GM18508 (cell line): ENCODE measurements at regions not wholly inside any gene's neighbourhood (a gene's known extent, or its start where the extent isn't known, plus 50 kb on each side); places are given as distances from the start of the nearest gene placed in this dataset.
A peak's percentile ranks its signal among the peaks of the same experiment; 100 is the strongest.

Source experiments
- ATAC-seq: cut with Tn5 transposase; IDR thresholded peaks from one replicate; pipeline ENCODE4 v1.9.1; 2021; ENCODE audit warnings: moderate number of reproducible peaks; ENCODE audit not compliant: insufficient read depth, unreplicated experiment

DNA sequence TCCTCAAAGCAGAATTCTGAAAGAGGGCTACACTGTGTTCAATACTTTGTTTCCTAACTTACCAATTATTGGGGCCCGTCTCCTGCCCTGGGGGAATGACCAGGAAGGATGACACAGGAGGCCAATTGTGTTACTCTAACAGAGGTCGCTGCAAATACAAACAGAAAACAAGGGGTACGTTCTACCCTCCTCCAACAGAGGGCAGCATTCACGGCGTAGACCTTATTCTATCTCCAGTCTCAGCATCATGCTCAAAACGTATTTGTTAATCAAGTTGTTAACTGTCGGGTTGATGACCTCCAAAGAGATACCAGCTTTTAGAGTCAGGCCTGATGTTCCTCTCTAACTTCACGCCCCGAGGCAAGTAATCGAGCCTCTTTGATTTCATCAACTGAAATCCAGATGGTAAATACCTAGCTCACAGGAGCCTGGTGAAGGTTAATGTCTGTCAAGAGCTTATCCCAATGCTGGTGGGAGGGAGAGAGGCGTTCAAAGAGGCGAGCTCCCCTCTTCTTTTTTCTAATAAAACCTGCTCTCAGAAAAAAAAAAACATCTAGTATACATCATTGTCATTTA is 181.0 kb upstream of the KCNIP4 start:
- no peak for ATAC-seq

DNA sequence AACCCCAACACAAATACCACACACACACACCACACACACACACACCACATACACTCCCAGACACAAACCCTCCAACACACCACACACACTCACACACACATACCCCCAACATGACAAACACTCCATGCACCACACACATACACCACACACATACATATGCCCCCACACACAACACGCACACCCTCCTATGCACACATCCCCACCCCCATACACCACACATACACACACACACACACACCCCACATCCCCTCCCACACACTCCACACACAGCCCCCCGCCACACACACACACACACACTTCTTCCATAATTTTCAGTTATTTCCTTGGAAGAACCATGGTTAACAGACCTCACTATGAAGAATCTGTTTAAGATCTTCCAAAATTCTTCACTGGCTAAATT is 173.5 kb upstream of the KCNIP4 start:
- no peak for ATAC-seq

DNA sequence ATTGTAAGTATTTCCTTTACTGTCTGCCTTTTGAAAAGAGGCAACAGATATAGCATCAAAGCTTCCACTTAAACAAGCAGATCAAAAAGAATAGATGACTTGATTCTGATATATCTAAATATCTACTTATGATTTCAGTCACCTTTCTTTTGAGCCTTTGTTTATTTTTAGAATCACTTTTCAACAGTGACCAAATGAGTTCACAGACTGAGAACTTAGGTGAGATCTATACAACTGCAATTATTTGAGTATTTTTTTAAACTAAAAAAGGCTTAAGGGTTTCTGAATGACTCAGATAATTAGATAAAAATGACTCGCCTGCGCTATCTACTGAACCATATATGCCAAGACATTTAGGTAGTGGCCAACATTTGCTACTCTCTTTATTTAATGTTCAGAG is 166.7 kb upstream of the KCNIP4 start:
- ATAC-seq = no peak

DNA sequence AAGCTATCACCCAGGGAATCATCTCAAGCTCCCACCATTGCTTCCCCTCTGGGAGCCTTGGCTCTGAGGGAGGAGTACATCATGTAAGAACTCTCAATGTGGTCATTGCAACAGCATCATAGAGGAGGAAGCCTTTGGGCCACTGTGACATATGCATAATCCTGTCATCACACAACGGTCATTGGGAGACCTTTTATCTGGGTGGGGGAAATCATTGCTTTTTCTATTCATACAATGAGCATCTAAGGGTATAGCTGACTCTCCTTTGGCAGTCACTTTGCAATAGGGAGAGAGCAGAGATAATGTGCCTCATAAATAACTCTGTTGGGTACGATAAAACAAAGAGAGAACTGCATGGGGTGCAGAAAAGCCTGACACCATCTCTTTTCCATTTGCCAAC is 155.2 kb upstream of the KCNIP4 start:
- ATAC-seq = no peak

DNA sequence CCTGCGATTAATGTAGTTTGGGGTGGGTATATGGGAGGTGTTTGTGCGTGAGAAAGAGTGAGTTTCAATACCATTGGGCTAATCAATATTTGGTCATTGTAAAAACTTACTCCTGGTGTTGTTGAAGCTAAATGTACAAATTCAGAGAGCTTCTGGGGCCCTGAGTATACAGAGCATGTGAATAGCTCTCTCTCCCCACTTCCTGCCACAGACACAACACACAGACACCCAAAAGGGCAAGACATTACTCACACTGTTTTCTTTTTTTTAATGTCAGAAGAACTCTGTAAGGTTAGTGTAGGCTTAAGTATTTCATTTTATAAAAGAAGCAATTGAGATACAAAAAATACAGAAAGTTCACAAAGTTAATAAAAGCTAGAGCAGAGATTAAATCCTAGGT is 151.3 kb upstream of the KCNIP4 start:
- ATAC-seq = no peak

DNA sequence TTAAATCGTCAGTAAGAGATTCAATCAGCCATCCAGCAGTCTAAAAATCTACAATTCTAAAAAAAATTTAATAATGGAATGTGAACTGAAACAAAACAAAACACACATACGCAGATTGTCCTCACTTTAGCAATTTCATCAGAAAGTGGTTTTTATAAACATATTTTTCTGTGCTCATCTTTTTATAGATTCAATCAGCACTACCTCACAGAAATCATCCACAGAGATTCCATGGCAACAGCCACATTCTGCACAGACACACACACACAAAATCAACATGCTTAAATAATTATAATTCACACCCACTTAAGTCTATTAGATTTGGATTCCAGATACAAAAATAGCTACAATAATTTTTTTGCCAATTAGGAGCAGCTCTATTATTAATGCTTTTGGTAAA is 149.0 kb upstream of the KCNIP4 start:
- ATAC-seq = no peak

DNA sequence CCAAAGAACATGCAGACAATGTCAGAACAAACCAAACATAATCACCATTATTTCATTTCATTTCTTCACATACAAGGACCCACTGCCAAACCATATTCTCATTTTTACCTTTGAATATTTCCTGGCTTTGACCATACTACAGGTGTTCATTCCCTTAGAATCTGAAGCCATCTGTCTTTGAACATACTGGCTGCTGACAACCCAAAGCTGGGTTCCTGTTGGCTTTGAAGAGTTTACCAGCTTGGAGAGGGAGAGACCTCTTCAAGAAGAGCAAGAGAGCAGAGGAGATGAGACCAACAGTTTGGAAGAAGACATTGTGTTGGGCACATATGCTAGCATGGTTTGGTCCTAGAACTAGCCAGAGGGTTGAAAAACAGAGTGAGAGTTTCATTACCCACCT is 145.6 kb upstream of the KCNIP4 start:
- no peak for ATAC-seq

DNA sequence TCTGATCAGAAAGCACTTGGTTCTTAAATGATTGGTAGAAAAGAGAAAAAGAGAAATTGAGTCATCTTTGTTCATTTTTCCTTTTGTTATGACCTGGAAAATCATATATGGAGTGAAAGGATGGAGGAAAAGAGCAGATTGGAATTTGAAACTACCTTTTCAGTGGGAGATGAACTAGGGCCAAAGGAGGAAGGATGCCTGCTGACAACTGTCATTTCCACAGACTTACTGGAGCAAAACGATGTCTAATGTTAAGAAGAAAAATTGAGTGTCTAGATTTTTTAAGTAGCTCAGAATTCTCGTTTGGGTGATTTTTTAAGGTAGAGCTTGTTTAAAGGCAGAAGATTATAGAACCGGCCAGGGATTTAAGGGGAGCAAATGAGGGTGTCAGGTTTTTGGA is 144.6 kb upstream of the KCNIP4 start:
- ATAC-seq = no peak

DNA sequence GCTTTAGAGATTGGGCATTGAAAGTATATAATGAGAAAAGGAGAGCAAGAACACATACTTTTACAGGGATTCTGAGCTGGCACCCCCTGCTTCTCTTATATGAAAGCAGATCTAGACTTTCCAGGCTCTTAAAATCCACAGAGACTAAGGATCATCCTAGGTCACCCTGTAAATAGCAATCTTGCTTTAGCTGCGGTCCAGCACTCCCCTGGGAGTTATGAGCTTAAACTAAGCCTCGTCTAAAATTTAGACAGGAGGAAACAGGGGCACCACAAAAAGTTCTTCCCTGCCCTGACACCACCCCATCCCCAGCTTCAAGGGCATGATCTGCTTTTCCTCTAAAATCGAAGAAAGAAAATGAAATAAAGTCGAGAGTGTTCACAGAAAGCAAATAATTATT is 143.3 kb upstream of the KCNIP4 start:
- no peak for ATAC-seq

DNA sequence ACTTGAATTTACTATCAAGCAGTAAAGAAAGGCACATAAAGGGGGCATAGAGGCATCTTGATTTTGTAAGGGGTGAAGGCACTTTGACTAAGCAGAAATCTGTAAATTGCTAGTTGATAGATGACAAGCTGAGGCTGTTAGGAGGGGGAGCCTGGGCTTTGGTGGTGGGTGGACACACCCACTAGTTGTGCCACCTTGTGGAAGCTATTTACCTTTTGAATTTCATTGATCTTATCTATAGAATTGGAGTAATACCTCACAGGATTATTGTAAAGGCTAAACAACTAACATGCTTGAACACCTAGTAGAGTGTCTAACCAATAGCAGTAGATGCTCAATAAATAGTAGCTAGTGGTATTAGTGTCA is 142.8 kb upstream of the KCNIP4 start:
- ATAC-seq = no peak

DNA sequence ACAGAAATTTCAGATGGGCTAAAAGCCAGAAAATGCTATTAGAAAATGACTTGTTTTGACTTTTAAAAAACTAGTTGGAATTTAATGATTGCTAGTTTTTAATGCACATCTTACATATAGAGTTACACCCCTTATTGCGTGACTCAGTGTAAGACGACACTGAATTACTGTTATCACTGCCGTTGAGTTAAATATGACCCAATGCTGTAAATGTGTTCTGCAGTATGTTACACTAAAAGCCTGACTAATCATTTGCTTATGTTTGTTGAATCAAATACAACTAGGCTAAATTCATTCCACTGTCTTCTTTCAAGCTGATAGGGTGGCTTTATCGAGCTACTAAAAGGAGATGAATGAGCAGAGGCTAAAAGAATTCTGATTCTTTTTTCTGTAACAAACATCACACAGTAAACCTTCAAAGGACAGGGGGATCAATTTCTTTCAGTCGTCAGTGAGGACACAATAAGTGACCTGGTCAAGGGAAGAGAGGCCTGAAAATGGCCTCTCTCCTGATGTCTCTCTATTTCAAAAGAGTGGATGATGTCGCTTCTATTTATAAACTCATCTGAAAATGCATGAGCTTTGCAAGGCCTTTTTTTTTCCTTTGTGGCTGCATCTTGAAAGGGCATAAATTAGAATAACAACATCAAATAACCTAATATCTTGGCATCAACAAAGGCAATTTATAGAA is 142.2 kb upstream of the KCNIP4 start:
- ATAC-seq = no peak

DNA sequence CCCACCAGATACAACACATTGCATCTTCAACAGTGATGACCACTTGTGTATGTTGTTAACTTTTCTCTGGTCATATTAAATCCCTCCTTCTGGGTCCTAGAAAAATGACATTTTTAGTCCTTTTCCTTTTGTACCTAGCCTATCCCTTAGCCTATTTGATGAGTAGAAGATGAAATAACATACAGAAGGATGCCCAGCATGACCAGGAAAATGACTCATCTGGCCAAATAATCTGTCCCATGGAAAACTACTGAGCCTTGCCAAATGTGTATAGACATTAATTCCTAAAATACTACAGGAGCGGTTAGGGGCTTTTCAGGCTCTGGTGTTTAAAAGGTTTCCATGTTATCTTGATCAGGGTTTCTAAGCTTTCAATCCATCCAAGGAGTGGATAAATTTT is 129.0 kb upstream of the KCNIP4 start:
- no peak for ATAC-seq

DNA sequence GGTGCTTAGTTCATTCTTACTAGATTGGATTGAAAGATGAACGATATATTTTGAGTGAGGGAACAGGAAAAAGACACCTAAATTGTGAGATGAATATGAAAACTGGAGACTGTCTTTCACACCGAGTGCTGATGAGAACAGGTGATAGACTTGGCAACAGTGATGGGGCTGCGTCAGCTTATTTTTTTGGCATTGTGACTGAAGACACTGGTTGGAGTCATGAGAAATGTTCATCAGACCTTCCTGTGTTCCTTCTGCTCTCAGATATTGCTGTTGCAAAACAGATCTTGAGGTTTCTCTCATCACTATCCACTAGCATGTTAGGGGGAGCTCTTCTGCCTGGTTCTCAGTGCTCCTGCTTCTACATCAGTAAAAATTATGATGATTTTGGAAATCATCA is 124.2 kb upstream of the KCNIP4 start:
- ATAC-seq = no peak

DNA sequence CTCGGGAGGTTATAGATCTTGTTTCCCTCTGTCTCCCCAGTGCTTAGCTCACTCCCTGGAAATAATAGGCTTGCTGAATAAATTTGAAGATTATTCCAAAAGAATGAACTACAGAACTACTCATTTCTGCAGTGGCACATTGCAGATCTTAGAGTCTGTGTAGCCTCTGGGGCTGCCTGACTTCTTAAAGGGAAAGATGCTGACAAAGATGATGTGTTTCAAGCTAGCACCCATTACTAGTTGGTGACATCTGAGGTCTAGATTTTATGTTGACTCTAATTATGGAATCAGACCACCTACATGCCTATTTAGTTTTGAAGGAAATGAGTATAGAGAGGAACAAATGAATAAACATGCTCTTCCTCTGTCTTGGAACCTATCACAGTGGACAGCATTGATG is 123.7 kb upstream of the KCNIP4 start:
- ATAC-seq = no peak

DNA sequence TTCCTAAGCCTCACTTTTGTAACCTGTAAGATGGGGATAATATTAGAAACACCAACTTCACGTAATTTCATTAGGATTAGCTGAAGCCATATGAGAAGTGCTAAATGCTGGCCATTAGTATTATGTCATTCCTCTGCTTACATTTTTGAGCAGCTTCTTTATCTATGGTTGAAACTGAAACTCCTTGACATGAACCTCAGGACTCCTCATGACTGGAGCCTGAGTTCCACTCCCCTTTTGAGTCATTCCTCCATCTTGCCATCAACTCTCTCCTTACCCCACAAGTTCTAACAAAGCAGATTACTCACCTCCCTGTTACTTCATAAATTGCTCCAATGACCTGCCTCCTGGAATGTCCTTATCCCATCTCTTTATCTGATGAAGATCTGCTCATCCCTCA is 123.2 kb upstream of the KCNIP4 start:
- peak; percentile 53 for ATAC-seq

DNA sequence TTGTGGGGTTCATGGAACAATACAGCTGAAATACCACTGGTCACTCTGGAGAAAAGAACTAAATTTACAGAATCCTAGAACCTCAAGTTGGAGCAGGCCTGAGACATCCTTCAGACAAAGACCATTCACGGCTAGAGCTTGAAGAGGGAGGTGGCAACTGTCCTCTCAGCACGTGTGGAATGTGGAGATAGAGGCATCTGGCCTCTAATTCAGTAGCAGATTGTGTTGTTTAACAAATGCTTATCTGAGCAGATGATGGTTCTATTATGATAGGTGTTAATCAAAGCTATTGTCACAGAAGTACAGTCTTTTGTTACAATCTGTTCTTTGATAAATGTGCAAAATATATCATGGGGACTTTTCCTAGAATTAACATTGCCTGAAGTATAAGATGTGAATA is 121.7 kb upstream of the KCNIP4 start:
- ATAC-seq = no peak

DNA sequence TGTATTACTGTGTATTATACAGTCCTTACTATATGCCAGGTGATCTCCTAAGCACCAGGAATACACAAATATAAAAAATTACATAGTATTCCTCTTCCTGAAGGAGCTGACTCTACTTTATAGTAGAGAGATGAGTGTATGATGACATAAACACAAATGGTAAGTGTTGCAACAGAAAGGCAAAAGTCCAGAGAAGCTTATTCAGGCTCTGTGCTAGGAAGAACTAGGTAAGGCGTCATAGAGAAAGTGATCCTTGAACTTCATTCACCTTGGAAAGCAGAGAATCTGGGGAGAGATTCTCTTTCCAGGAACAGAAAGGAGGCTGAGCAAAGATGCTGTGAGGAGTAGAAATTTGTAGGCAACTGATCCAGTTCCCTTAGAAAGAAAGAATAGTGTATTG is 115.0 kb upstream of the KCNIP4 start:
- no peak for ATAC-seq

DNA sequence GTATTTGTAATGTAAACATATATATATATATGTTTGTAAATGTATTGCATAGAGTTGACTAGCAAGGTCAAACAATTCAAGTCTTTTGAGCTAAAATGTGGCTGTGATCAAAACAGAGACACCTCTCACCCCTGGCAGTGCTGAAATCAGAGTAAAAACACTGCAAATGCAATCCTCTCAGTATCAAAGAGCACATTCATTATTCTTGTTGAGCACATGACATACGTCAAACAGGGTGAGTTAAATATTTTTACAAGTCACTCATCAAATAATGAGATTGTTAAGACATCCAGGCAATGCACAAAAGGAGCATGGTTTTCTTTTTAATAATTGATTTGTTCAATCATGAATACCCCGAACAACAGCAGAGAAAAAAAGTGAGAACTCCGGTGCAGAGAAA is 114.1 kb upstream of the KCNIP4 start:
- ATAC-seq = no peak

DNA sequence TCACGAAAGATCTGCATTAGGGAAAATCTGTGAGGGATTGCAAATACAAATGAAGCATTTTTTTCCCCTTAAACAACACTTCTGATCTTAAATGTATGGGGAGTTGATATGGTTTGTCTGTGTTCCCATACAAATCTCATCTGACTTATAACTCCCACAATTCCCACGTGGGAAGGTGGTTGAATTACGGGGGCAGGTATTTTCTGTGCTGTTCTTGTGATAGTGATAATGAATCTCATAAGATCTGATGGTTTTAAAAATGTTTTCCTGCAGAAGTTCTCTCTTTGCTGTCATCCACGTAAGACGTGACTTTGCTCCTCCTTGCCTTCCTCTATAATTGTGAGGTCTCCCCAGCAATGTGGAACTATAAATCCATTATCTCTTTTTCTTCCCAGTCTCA is 107.4 kb upstream of the KCNIP4 start:
- no peak for ATAC-seq

DNA sequence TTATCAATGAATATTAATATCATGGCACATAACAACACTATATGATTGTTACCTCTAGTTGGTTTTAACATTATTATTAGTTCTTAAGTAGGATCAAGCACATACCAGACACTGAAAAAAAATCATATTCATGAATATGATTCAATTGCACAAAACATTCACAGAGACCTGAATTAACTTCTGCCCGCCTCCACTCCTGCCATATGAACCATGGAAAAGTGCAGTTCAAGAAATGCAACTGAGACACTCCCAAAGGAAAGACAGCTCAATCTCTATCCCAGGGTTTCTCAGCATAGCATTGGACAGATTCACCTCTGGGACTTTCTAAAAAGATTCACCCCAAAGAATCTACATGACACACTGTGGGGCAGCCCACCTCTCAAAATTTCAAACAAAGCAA is 103.5 kb upstream of the KCNIP4 start:
- no peak for ATAC-seq

DNA sequence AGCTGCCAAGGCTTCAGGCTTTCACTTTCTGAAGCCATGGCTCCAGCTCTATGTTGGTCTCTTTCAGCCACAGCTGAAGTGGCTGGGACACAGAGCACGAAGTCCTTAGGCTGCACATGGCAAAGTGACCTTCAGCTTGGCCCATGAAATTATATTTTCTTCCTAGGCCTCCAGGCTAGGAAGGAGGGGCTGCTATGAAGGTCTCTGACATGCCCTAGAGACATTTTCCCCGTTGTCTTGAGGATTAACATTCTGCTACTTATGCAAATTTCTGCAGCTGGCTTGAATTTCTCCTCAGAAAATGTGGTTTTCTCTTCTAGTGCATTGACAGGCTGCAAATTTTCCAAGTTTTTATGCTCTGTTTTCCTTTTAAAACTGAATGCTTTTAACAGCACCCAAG is 99.8 kb upstream of the KCNIP4 start:
- no peak for ATAC-seq

DNA sequence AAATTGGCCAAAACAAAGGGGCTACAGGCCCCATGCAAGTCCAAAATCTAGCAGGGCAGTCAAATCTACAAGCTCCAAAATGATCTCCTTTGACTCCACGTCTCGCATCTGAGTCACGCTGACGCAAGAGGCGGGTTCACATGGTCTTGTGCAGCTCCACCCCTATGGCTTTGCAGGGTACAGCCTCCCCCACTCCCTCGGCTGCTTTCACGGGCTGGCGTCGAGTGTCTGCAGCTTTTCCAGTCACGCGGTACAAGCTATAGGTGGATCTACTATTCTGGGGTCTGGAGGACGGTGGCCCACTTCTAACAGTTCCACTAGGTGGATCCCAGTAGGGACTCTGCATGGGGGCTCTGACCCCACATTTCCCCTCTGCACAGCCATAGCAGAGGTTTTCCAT is 99.2 kb upstream of the KCNIP4 start:
- no peak for ATAC-seq
